COR-L47 (cell line): ENCODE measurements at regions not wholly inside any gene's neighbourhood (a gene's known extent, or its start where the extent isn't known, plus 50 kb on each side); places are given as distances from the start of the nearest gene placed in this dataset.
"Not testable (repeated sequence)": the region's sequence is repeated elsewhere in the genome, so short reads cannot be mapped to it uniquely, and the experiment has no call there.

Source experiments
- DNase-seq: peaks from one replicate; lab custom pipeline; 2025; lab: John Stamatoyannopoulos, UW

DNA sequence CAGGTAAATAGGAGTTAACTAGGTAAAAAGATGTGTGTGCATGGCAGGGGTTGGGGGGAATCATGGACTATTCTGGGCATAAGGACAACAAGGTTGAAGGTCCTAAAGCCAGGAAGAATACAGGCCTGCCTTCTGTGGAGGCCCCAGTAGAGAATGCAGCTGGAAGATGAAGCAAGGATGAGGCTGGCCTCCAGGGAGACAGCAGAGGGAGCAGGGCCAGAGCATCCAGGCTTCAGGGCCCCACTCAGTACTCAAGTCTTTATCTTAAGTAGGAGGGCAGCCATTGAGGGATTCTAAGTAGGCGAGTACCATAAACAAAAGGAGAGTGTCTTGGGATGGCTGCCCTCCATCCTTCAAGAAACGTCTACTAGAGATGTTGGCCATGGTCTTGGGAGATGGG, 101.8 kb upstream of the APCDD1 start:
- no peak for DNase-seq

DNA sequence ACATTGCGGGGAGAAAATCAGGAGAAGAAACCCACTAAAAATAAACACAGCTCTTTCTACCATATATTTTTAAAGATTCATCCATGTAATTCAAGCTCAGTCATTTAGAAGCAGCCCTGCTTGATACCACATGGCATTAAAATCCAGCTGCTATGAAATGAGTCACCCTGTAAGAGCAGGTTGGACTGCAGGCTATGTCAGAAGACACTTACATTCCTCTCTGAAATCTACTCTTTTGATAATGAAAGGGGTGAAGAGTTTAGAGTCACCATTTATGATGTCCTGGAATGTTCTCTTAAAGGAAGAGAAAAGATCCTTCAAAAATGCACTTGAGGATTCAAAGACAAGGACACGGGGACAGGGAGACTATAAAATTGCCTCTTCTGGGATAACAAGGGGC, 100.6 kb upstream of the APCDD1 start:
- DNase-seq = no peak

DNA sequence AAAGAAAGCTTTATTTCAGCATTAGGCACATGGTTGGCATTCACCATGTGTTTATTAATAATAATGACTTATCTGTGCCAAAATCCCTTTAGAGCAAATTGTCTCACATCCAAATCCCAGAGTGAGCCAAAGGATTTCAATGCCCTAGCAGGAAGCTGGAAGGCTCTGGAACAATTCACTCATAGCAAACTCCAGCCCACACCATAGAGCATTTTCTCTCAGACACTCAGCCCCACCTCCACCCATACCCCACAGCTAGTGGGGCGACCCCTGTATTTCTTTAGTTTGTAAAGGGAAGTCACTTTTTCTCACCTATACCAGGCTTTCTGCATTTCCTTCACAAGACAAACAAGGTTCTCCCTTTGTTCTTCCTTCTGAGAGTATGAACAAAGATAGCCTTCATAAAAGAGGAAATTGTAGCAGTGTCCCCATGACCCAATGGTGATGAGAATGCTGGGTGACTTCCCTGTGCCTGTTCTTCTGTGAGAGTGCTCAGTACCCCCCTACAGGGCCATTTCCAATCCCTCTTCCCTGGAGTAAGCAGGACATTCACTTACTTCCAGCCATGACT, 100.1 kb upstream of the APCDD1 start:
- no peak for DNase-seq

GRCh38 chr18:10354890-10355289, 99.5 kb upstream of the APCDD1 start:
- DNase-seq = no peak

DNA sequence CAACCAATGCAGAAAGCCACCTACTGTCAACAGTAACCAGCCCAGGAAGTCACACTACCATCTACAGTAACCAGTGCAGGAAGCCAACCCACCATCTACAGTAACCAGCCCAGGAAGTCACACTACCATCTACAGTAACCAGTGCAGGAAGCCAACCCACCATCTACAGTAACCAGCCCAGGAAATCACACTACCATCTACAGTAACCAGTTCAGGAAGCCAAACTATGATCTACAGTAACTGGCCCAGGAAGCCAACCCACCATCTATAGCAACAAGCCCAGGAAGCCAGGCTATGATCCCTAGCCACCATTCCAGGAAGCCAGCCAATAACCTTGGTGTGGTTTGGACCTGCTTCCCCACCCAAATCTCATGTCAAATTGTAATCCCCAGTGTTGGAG, 97.4 kb upstream of the APCDD1 start:
- DNase-seq = not testable (repeated sequence)

DNA sequence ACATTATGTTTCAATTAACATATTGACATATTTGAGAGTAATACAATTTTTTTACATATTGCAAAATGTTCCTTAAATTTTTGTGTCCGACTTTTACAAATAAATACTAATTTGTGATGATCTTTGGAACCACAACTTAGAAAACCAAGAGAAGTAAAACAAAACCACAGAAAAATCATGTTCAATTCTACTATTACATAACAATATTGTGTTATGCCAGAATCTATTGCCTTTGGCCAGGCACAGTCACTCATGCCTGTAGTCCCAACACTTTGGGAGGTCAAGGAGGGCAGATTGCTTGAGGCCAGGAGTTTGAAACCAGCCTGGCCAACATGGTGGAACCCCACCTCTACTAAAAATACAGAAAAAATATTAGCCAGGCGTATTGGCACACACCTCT, 92.8 kb upstream of the APCDD1 start:
- DNase-seq = no peak

DNA sequence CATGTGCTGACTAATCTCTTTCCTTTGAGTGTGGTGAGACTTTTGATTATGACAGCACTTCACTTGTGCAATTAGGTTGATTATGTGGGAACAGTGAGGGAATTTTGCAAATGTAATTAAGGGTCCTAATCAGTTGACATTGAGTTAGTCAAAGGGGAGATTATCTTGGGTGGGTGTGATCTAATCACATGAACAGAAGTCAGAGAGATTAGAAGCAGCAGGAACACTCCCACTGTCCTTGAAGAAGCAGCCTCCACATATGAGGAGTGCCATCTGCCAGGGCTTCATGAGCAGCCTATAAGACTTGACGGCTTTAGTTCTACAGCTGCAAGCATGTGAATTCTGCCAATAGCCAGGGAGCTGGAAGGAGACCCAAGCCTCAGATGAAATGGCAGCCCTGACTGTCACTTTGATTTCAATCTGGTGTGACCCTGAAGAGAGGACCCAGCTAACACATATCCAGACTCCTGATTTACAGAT, 89.4 kb upstream of the APCDD1 start:
- DNase-seq = no peak

GRCh38 chr18:10365901-10366300, 88.5 kb upstream of the APCDD1 start:
- no peak for DNase-seq

GRCh38 chr18:10367836-10368235, 86.6 kb upstream of the APCDD1 start:
- DNase-seq = no peak

GRCh38 chr18:10368456-10369453, 85.7 kb upstream of the APCDD1 start:
- DNase-seq = no peak

DNA sequence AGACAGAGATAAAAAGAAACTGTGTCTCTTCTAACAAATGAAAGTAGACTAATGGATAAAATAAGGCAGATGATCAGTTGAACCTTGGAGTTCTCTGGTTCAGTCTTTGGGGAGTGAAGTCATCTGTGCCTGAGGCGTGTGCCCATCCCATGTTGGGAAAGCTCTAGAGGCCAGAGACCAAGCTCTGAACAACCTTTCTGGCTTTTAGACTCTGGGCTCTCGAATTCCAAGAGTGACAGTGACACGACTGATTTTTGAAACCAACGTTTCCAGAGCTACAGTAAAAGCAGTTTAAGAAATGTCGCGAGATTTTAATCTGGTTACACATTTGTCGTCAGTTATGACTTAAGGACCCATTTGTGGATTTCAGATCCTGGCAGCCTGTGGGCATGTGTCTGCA, 83.7 kb upstream of the APCDD1 start:
- no peak for DNase-seq

- no peak for DNase-seq
These were observed 83.3 kb upstream of the APCDD1 start for GRCh38 chr18:10371165-10371564.

- no peak for DNase-seq
These were observed 80.2 kb upstream of the APCDD1 start for GRCh38 chr18:10374195-10374594.

GRCh38 chr18:10374636-10375293, 79.7 kb upstream of the APCDD1 start:
- no peak for DNase-seq

DNA sequence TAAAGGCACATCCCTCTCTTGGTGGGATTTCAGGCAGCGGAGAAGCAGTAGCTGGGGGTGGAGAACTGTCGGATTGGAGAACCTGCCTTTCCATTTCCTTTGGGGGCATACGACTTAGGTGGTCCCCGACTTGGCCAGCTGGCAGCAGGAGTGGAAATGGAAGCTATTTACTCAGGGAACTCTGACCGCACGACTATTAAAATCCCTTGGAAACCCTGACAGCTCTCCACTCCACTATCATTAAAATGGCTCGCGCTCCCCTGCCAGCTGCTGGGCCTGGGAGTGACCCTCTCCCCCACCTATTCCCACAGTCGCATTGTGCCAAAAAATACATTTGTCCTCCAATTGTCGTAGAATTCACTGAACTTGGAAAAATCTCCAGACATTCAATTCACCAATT, 77.7 kb upstream of the APCDD1 start:
- DNase-seq = no peak

DNA sequence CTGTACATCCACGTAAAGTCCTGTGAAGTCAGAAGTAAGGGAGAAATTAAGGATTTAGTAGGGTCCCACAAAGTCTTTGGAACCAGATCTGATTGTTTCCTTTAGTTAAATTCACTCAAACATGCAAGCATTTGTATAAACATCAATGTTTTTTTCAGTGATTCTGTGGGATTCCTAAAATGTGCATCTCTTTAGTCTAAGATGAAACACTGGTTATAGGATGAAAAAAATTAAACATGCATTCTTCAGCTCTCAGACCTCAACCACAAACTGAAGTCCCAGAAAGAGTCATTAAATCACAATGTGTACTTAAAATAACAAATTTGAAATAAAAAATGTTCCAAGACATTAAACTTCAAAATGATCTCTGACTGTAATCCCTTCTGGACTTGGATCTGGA, 76.5 kb upstream of the APCDD1 start:
- DNase-seq = no peak

DNA sequence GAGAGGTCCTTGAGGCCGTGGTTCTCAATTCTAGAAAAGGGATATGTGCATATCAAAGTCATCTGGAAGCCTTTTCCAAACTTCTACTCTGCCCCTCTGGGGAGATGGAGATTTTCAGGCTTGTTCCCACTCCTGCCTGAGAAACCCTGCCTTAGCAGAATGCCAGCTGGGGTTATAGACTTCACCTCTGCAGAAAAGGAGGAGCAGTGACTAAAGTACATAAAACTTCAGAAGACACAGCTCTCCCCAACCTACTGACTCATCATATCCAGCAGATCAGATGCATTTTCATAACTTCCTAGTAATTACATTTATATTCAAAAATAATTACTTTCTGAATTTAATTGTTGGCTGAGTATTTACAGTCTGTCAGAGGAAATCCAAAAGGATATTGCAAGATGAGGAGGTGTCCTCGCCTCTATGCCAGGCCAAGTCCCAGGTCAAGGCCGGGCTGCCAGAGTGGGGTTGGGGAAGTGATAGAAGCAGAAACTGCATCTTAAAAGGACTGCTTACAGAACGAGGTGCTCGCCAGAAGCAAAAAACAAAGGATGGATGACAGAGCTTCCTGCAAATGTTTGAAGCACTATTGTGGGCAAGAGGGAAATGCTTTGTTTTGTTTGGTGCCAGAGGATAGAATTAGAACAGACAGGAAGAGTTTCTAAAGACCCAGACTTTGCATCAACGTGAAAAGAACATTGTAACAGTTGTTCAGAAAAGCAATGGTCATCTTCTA, 75.6 kb upstream of the APCDD1 start:
- no peak for DNase-seq

- DNase-seq = no peak
These were observed 74.9 kb upstream of the APCDD1 start for GRCh38 chr18:10379522-10379921.

GRCh38 chr18:10381516-10381915, 72.9 kb upstream of the APCDD1 start:
- DNase-seq = no peak

- DNase-seq = no peak
These were observed 72.5 kb upstream of the APCDD1 start for GRCh38 chr18:10381951-10382350.

DNA sequence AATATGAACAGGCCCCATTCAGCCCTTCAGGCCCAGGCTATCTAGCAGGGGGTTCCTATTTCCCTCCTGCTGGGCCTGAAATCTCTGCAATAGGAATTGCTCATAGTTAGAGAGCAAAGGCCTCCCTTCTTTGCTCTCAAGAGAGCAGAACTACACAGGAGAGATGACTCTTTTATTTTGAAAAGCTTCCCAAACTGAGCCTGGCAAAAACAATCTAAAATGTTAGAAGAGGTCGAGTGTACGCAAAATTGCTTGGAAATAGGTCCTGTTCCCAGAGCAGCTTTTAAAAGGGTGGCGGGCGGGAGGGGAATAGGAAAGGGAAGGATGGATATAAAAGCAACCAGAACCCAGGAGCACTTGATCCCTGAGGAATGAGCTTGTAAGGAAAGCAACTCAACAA, 68.4 kb upstream of the APCDD1 start:
- no peak for DNase-seq

DNA sequence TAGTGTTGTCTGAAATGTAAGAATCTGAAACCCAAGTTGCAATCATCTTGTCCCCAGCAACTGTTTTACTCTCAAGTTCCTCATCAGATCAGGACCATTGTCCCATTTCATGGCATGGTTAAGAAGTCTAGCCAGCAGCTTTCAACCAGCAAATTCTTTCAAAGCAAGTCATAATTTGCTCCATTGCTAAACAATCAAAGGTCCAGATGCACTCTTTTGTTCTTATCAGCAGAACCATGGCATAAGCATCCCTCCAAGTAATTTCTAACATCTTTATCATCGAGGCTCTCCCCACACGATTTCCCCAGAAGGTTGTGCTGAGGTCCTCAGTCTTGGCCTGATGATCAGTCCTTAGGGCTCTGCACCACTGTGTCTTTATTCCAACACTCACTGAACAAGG, 67.5 kb upstream of the APCDD1 start:
- DNase-seq = no peak
